Thoracic aorta (tissue), 2 donors: ENCODE measurements at regions not wholly inside any gene's neighbourhood (a gene's known extent, or its start where the extent isn't known, plus 50 kb on each side); places are given as distances from the start of the nearest gene placed in this dataset.
"Not testable (repeated sequence)": the region's sequence is repeated elsewhere in the genome, so short reads cannot be mapped to it uniquely, and the experiment has no call there.

Experiments used
- ATAC-seq: fragments of 150-250 bp; one replicate; pipeline ENCODE4 v1.8.0; 2017; ENCODE audit warnings: low read depth; ENCODE audit not compliant: insufficient number of reproducible peaks, low FRiP score
- DNase-seq: peaks from one replicate; pipeline ENCODE4 v3.0.0-alpha.2; 2020; ENCODE audit warnings: low spot score
- H3K27ac ChIP-seq, 2 donors: fragments of 200-600 bp; sonication (generic); 1 replicate in 1 of 2; 2 replicates in 1 of 2; pipeline ENCODE4 v1.5.1; 2016; ENCODE audit warnings: mild to moderate bottlenecking in 2 of 2, moderate library complexity in 2 of 2
- H3K27me3 ChIP-seq: fragments of 200-600 bp; sonication (generic); replicated peaks from 2 replicates; pipeline ENCODE4 v1.6.0; 2016; ENCODE audit warnings: mild to moderate bottlenecking; ENCODE audit not compliant: insufficient read depth
- H3K36me3 ChIP-seq: fragments of 200-600 bp; sonication (generic); one replicate; pipeline ENCODE4 v1.5.1; 2016
- H3K4me1 ChIP-seq, 2 donors: fragments of 200-600 bp; sonication (generic); 1 replicate in 1 of 2; 2 replicates in 1 of 2; pipeline versions ENCODE4 v1.5.1 to v1.6.0; 2016; ENCODE audit warnings: low read depth in 2 of 2, mild to moderate bottlenecking in 1 of 2; ENCODE audit not compliant: control insufficient read depth in 1 of 2
- H3K4me3 ChIP-seq: fragments of 200-600 bp; sonication (generic); 2 replicates; pipeline ENCODE4 v1.5.1; 2016; ENCODE audit warnings: mild to moderate bottlenecking
- H3K9me3 ChIP-seq: fragments of 200-600 bp; sonication (generic); 2 replicates; pipeline ENCODE4 v1.5.1; 2016
- TF ChIP-seq, protein P1 (sequence below): fragments of 200-600 bp; sonication (generic); IDR thresholded peaks from one replicate; pipeline ENCODE4 v1.5.1; 2019; ENCODE audit warnings: antibody characterized with exemption

DNA sequence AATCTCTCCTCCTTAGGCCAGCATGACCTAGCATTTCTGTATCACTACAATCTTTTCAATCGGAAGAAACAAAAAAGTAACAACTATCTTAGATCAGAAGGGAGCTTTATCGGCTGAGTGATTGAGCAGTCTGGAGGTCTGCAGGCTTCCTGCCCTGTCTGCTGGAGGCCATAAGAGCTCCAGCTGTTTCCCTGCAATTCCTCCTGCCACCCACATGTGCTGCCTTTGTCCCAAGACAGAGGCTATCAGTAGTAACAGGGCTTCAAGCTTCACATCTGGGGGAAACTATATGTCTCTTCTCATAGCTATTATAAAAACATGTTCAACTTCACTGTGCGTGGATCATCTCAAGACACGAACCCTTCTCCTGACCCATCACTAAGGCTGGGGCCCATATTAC lies 70.1 kb upstream of the VWC2 start:
- Histone ChIP-seq H3K4me3 (no peak overlapping the region), H3K27ac (no peak overlapping the region), H3K27me3 (no peaks in the 10 kb centered on the region), H3K9me3 (no peaks in the 10 kb centered on the region), H3K36me3 (no peaks in the 10 kb centered on the region), H3K4me1 (no peaks in the 10 kb centered on the region)
- DNase-seq (no peak), ATAC-seq (no peak)
- TF ChIP-seq, protein P1, sequence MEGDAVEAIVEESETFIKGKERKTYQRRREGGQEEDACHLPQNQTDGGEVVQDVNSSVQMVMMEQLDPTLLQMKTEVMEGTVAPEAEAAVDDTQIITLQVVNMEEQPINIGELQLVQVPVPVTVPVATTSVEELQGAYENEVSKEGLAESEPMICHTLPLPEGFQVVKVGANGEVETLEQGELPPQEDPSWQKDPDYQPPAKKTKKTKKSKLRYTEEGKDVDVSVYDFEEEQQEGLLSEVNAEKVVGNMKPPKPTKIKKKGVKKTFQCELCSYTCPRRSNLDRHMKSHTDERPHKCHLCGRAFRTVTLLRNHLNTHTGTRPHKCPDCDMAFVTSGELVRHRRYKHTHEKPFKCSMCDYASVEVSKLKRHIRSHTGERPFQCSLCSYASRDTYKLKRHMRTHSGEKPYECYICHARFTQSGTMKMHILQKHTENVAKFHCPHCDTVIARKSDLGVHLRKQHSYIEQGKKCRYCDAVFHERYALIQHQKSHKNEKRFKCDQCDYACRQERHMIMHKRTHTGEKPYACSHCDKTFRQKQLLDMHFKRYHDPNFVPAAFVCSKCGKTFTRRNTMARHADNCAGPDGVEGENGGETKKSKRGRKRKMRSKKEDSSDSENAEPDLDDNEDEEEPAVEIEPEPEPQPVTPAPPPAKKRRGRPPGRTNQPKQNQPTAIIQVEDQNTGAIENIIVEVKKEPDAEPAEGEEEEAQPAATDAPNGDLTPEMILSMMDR: no peak

DNA sequence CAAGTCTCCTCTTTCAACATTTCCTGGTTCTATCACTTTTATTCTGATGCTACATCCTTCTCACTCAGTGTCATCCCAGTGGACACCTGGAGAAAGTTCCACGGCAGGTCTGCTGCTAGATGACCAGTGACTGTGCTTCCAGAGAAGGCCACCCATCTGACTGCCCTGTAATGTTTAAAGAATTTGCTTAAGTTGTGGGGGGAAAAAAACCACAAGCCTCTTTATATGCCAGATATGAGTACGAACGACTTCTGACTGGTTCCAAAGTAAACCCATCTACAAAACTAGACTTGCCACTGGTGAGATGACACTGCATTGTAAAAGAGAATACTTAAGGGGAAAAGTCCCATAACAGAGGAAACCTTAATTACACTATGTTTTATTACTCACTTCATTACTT lies 69.6 kb upstream of the VWC2 start:
- TF ChIP-seq, protein P1: no peak

DNA sequence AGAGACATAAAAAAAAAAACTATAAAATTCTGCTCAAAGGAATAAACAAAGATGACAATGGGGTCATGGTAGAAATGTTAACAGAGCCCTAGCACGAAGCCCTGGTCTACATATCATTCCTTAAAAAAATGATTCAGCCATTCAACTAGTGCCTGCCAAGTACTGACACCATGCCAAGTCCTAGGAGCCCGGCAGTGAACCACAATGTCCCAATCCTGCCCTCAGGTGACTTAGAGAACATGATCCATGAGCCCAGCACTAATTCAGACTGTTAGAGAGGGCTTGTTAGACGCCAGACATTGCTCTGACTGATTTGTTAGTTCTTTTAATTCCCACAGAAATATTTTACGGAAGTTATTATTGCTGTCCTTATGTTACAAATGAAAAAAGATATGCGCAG lies 67.3 kb upstream of the VWC2 start:
- Histone ChIP-seq H3K27ac (no peak overlapping the region), H3K36me3 (no peaks in the 10 kb centered on the region), H3K9me3 (no peaks in the 10 kb centered on the region), H3K4me3 (no peak overlapping the region), H3K4me1 (no peaks in the 10 kb centered on the region), H3K27me3 (no peaks in the 10 kb centered on the region)
- ATAC-seq: no peak
- DNase-seq: no peak
- TF ChIP-seq, protein P1: no peak

More for the DNA sequence above, 69.6 kb upstream of the VWC2 start:
- Histone ChIP-seq H3K4me1 (no peaks in the 10 kb centered on the region), H3K9me3 (no peaks in the 10 kb centered on the region), H3K4me3 (no peak overlapping the region), H3K36me3 (no peaks in the 10 kb centered on the region), H3K27ac (no peak overlapping the region), H3K27me3 (no peaks in the 10 kb centered on the region)
- ATAC-seq (no peak), DNase-seq (no peak)

DNA sequence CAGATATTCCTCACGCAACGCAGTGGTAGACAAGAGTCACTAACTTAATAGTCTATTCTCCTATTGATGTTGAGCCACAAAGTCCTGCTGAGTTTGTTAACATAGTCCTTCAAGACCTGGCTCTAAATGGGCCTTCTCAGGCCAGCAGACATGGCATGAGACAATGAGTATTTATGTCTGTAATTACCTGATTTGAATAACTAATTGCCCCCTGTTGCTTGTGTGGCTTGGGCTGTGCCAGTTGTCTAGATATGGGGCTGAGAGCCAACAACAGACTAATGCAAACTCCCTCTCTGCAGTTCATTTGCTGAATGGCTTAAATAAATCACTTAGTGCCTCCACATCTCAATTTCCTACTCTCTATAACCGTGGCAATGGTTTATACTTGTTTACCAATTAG lies 65.5 kb upstream of the VWC2 start:
- Histone ChIP-seq H3K27ac (no peak overlapping the region), H3K4me1 (no peaks in the 10 kb centered on the region), H3K9me3 (no peaks in the 10 kb centered on the region), H3K27me3 (no peaks in the 10 kb centered on the region), H3K36me3 (no peaks in the 10 kb centered on the region), H3K4me3 (no peak overlapping the region)
- TF ChIP-seq, protein P1: no peak
- ATAC-seq (no peak), DNase-seq (no peak)

DNA sequence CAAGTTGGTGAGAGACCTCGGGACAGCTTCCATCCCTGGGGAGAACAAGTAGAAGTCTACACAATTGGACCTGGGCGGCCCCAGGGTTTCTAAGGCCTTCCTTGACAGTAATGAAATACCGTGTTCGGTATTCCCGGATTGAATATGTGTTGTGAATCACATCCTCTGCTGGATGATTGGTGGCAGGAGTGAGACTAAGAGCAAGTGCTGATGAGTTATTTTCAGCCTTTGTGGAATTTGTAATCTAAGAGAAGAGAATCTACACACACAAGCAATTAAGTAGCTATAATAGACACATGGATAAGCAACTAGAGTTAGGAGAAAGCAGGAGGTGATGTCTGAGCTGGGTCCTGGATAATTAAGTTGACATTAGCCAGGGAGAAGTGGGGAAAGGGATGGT lies 64.8 kb upstream of the VWC2 start:
- Histone ChIP-seq H3K36me3 (no peaks in the 10 kb centered on the region), H3K27ac (no peak overlapping the region), H3K4me3 (no peak overlapping the region), H3K27me3 (no peaks in the 10 kb centered on the region), H3K9me3 (no peaks in the 10 kb centered on the region), H3K4me1 (no peaks in the 10 kb centered on the region)
- TF ChIP-seq, protein P1: no peak
- DNase-seq: no peak
- no peak for ATAC-seq

DNA sequence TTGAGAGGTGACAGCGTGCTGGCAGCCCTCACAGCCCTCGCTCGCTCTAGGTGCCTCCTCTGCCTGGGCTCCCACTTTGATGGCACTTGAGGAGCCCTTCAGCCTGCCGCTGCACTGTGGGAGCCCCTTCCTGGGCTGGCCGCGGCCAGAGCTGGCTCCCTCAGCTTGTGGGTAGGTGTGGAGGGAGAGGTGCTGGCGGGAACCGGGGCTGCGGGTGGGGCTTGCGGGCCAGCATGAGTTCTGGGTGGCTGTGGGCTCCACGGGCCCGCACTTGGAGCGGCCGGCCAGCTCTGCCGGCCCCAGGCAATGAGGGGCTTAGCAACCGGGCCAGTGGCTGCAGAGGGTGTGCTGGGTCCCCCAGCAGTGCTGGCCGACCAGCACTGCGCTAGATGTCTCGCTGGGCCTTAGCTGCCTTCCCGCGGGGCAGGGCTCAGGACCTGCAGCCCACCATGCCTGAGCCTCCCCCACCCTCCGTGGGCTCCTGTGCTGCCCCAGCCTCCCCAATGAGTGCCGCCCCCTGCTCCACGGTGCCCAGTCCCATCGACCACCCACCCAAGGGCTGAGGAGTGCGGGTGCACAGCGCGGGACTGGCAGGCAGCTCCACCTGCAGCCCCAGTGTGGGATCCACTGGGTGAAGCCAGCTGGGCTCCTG lies 62.2 kb upstream of the VWC2 start:
- H3K9me3 ChIP-seq, H3K4me3 ChIP-seq, ATAC-seq, H3K27ac ChIP-seq, DNase-seq, H3K4me1 ChIP-seq, H3K36me3 ChIP-seq, H3K27me3 ChIP-seq: not testable (repeated sequence)
